ENCODE measurements at regions not wholly inside any gene's neighbourhood (a gene's known extent, or its start where the extent isn't known, plus 50 kb on each side); places are given as distances from the start of the nearest gene placed in this dataset.

DNA sequence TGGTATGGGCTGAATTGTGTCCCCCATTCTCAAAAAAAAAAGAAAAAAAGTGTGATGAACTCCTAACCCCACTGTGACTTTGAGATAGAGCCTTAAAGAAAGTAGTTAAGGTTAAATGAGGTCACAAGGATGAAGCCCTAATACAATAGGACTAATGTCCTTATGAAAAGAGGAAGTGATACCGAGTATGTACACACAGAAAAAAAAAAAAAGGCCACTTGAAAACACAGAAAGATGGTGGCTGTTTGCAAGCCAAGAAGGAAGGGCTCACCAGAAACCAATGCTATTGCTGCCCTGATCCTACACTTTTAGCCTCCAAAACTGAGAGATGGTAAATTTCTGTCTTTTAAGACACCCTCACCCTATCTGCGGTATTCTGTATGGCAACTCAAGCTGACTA is 955.6 kb downstream of the PCDH17 start:
- 69 to 100% methylated on average over 1 to 2 of the region's 2 CpGs for WGBS, 2 donors (ENCODE audit: low coverage in 1 of 2)
- H3K4me1 ChIP-seq = no peaks in the 10 kb centered on the region
- no peak for ATAC-seq

DNA sequence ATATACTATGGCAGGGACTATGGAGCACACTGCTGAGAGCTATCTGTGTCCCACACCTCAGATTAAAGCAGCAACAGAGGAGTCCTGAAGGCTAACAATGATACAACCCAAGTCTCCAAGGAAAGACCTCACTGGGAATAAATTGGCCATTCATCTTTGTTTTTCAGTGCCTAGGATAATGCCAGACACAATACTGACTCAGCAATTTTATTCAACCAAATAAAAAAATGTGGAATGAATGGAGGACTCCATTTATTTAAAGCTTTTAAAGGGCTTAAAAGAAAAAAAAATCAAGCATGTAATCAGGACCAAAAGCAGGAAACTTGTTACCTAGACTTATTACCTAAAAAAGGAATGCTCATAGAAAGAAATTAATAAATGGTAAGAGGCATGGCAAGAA is 960.5 kb downstream of the PCDH17 start:
- Histone ChIP-seq H3K27ac (no peak overlapping the region), H3K27me3 (no peaks in the 10 kb centered on the region), H3K36me3 (no peaks in the 10 kb centered on the region), H3K4me3 (no peak overlapping the region), H3K9me3 (no peaks in the 10 kb centered on the region), H3K4me1 (no peaks in the 10 kb centered on the region)
- TF ChIP-seq POLR2AphosphoS5 (IDR thresholded peaks at IDR 0.05) (no peak), POLR2A (IDR thresholded peaks at IDR 0.05) (no peak), EP300 (IDR thresholded peaks at IDR 0.05) (no peak)
- TF ChIP-seq, protein P1, sequence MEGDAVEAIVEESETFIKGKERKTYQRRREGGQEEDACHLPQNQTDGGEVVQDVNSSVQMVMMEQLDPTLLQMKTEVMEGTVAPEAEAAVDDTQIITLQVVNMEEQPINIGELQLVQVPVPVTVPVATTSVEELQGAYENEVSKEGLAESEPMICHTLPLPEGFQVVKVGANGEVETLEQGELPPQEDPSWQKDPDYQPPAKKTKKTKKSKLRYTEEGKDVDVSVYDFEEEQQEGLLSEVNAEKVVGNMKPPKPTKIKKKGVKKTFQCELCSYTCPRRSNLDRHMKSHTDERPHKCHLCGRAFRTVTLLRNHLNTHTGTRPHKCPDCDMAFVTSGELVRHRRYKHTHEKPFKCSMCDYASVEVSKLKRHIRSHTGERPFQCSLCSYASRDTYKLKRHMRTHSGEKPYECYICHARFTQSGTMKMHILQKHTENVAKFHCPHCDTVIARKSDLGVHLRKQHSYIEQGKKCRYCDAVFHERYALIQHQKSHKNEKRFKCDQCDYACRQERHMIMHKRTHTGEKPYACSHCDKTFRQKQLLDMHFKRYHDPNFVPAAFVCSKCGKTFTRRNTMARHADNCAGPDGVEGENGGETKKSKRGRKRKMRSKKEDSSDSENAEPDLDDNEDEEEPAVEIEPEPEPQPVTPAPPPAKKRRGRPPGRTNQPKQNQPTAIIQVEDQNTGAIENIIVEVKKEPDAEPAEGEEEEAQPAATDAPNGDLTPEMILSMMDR (IDR thresholded peaks at IDR 0.05) = no peak
- ATAC-seq = no peak

More for the DNA sequence above, 955.6 kb downstream of the PCDH17 start:
- Histone ChIP-seq H3K27ac (no peak overlapping the region), H3K36me3 (no peaks in the 10 kb centered on the region), H3K9me3 (no peaks in the 10 kb centered on the region), H3K27me3 (no peaks in the 10 kb centered on the region), H3K4me3 (no peak overlapping the region)
- TF ChIP-seq EP300 (IDR thresholded peaks at IDR 0.05) (no peak), POLR2A (IDR thresholded peaks at IDR 0.05) (no peak), POLR2AphosphoS5 (IDR thresholded peaks at IDR 0.05) (no peak)
- TF ChIP-seq, protein P1 (IDR thresholded peaks at IDR 0.05) = no peak

DNA sequence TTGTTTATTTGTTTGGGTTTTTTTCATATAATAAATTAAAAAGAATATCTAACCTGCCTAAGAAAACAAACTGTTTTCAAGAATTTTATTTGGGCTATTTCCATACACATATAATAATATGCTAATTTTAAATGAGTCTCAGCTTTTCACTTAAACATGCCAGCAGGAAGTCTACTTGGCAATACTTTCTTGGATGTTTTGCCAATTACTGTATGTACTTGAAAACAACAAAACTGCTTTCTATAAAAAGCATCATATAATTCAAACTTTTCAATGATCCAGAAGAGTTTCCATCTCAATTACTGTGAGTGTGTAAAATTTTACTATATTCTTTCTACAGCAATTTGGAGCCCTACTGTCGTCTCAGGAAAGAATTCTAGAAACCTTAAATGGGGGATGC is 961.2 kb downstream of the PCDH17 start:
- Histone ChIP-seq H3K9me3 (no peaks in the 10 kb centered on the region), H3K4me1 (no peaks in the 10 kb centered on the region), H3K27me3 (no peaks in the 10 kb centered on the region), H3K4me3 (no peak overlapping the region), H3K36me3 (no peaks in the 10 kb centered on the region), H3K27ac (no peak overlapping the region)
- TF ChIP-seq, protein P1 (IDR thresholded peaks at IDR 0.05) = no peak
- TF ChIP-seq EP300 (IDR thresholded peaks at IDR 0.05) (no peak), POLR2A (IDR thresholded peaks at IDR 0.05) (no peak), POLR2AphosphoS5 (IDR thresholded peaks at IDR 0.05) (no peak)
- WGBS, 2 donors (ENCODE audit: low coverage in 1 of 2) = 80% methylated on average over 1 of the region's 1 CpG; no CpG with 5 or more reads in 1 of the 2 donors
- no peak for ATAC-seq

DNA sequence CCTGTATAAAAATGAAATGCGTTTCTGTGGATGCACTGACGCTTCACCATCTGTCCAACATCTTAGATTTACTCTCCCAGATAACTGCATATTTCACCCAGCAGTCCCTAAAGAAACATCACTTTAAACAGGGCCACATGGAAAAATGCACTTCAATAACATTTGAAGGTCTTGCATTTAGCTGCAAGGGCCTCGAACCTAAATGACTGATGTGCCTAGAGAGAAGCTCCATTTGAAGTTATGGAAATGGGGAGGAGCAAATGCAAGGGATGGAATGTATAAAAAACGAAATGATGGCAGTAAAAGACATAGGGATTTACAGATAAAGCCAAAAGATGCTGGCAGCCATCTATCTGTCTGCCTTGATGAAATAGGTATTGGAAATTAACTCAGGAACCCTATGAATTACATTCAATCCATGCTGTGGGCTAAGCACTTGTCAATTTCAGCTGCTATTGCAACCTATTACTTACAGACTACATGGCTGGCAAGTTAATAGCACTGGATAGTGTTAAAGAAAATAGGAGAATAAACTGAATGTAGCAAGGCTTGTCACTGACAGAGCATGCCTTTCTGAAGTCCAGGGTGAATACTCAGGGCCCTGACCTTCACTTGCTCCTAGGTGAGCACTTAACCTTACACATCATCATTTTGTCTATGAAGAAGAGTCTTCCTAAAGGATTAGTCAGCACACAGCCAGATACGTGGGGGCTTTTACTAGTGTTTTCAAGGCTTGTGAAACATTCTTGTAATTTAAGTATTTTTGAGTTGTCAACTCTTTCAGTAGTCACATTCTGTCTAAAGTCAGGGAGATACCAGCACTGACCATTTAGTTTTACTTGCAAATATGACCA is 963.4 kb downstream of the PCDH17 start:
- TF ChIP-seq, protein P1 (IDR thresholded peaks at IDR 0.05) = no peak
- TF ChIP-seq EP300 (IDR thresholded peaks at IDR 0.05) = no peak
- no peak for TF ChIP-seq POLR2A (IDR thresholded peaks at IDR 0.05)
- TF ChIP-seq POLR2AphosphoS5 (IDR thresholded peaks at IDR 0.05) = no peak
- ATAC-seq = no peak
- no peak overlapping the region for H3K4me3 ChIP-seq
- no peaks in the 10 kb centered on the region for H3K9me3 ChIP-seq
- no peaks in the 10 kb centered on the region for H3K4me1 ChIP-seq
- no peaks in the 10 kb centered on the region for H3K36me3 ChIP-seq
- H3K27ac ChIP-seq = no peak overlapping the region
- no peaks in the 10 kb centered on the region for H3K27me3 ChIP-seq
- WGBS, 2 donors (ENCODE audit: low coverage in 1 of 2) = 53 to 54% methylated on average over 4 to 5 of the region's 5 CpGs

DNA sequence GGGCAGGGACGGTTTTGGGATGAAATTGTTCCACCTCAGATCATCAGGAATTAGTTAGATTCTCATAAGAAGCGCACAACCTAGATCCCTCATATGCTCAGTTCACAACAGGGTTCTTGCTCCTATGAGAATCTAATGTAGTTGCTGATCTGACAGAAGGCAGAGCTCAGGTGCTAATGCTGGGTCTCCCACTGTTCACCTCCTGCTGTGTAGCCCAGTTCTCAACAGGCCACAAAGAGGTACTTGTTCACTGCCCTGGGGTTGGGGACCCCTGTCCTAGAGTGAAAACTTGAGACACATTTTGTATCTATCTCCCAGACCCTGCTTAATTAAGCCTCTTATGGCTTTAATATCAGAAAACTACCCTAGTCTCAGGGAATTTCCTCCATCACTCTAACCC is 966.0 kb downstream of the PCDH17 start:
- no peaks in the 10 kb centered on the region for H3K4me1 ChIP-seq
- no peak for TF ChIP-seq POLR2AphosphoS5 (IDR thresholded peaks at IDR 0.05)
- TF ChIP-seq, protein P1 (IDR thresholded peaks at IDR 0.05) = no peak
- no peak for TF ChIP-seq POLR2A (IDR thresholded peaks at IDR 0.05)
- TF ChIP-seq EP300 (IDR thresholded peaks at IDR 0.05) = no peak
- ATAC-seq = no peak
- H3K27ac ChIP-seq = no peak overlapping the region
- H3K9me3 ChIP-seq = no peaks in the 10 kb centered on the region
- no peaks in the 10 kb centered on the region for H3K27me3 ChIP-seq
- no peaks in the 10 kb centered on the region for H3K36me3 ChIP-seq
- WGBS, 2 donors (ENCODE audit: low coverage in 1 of 2) = 60 to 92% methylated on average over 2 of the region's 2 CpGs
- H3K4me3 ChIP-seq = no peak overlapping the region

Data from gastroesophageal sphincter (tissue), 4 donors.